HEK293 (cell line): ENCODE measurements at regions not wholly inside any gene's neighbourhood (a gene's known extent, or its start where the extent isn't known, plus 50 kb on each side); places are given as distances from the start of the nearest gene placed in this dataset.

Experiments used
- ZNF169 ChIP-seq: fragments of 450-650 bp; formaldehyde crosslinking; IDR thresholded peaks from 2 replicates; pipeline ENCODE4 v1.5.1; 2016; ENCODE audit warnings: missing biosample characterization, missing genetic modification characterization
- ZNF274 ChIP-seq, 2 experiments: fragments of 200-500 bp in 1 of 2; fragments of 450-650 bp in 1 of 2; sonication (Bioruptor generic) in 1 of 2; formaldehyde crosslinking in 1 of 2; IDR thresholded peaks; 2 replicates each; pipeline versions ENCODE4 v1.5.1 to v1.6.1; 2014 to 2016; ENCODE audit warnings: borderline replicate concordance in 1 of 2, inconsistent platforms in 1 of 2, low read length in 1 of 2, missing biosample characterization in 1 of 2, missing genetic modification characterization in 1 of 2
- ZNF394 ChIP-seq: fragments of 450-650 bp; formaldehyde crosslinking; IDR thresholded peaks from 2 replicates; pipeline ENCODE4 v1.5.1; 2016; ENCODE audit warnings: missing biosample characterization, missing genetic modification characterization, mild to moderate bottlenecking, moderate library complexity, borderline replicate concordance
- ZNF660 ChIP-seq: fragments of 450-650 bp; IDR thresholded peaks from 2 replicates; pipeline ENCODE4 v1.5.1; 2018; ENCODE audit warnings: missing biosample characterization, mild to moderate bottlenecking, missing genetic modification characterization
- TF ChIP-seq, protein P1 (sequence below): fragments of 450-650 bp; formaldehyde crosslinking; IDR thresholded peaks from 2 replicates; pipeline ENCODE4 v1.5.1; 2016; ENCODE audit warnings: missing biosample characterization, missing genetic modification characterization
- TF ChIP-seq, protein P2 (sequence below): fragments of 450-650 bp; formaldehyde crosslinking; IDR thresholded peaks from 2 replicates; pipeline ENCODE4 v1.5.1; 2016; ENCODE audit warnings: missing biosample characterization, missing genetic modification characterization

DNA sequence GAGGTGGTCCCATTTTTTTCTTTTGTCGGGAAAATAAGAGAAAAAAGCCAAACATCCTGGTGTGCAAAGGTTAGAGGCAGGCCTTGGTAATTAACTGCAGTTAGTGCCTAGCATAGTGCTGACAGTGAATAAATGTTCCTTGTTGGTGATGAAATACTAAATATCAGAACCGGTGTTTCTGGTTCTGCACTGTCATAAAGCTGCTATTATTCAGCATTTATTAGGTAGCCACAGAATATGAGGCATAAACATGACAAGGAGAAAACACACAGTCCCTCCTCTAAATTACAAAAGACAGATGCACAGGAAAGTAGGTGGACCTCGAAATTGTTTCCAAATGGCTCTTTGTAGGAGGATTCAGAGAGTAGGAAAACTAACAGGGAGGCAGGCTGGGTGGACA, 122.0 kb upstream of the ADGRL2 start:
- TF ChIP-seq, protein P1, sequence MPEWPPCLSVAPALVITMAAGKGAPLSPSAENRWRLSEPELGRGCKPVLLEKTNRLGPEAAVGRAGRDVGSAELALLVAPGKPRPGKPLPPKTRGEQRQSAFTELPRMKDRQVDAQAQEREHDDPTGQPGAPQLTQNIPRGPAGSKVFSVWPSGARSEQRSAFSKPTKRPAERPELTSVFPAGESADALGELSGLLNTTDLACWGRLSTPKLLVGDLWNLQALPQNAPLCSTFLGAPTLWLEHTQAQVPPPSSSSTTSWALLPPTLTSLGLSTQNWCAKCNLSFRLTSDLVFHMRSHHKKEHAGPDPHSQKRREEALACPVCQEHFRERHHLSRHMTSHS (tag by site-specific recombination) = no peak
- no peak for TF ChIP-seq ZNF394
- TF ChIP-seq ZNF274 (IDR thresholded peaks at IDR 0.05; ENCODE audit: low read length) = no peak
- TF ChIP-seq ZNF274 (tag by site-specific recombination; IDR thresholded peaks at IDR 0.05; ENCODE audit: borderline replicate concordance) = no peak
- TF ChIP-seq, protein P2, sequence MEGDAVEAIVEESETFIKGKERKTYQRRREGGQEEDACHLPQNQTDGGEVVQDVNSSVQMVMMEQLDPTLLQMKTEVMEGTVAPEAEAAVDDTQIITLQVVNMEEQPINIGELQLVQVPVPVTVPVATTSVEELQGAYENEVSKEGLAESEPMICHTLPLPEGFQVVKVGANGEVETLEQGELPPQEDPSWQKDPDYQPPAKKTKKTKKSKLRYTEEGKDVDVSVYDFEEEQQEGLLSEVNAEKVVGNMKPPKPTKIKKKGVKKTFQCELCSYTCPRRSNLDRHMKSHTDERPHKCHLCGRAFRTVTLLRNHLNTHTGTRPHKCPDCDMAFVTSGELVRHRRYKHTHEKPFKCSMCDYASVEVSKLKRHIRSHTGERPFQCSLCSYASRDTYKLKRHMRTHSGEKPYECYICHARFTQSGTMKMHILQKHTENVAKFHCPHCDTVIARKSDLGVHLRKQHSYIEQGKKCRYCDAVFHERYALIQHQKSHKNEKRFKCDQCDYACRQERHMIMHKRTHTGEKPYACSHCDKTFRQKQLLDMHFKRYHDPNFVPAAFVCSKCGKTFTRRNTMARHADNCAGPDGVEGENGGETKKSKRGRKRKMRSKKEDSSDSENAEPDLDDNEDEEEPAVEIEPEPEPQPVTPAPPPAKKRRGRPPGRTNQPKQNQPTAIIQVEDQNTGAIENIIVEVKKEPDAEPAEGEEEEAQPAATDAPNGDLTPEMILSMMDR (tag by site-specific recombination) = no peak
- TF ChIP-seq ZNF660 (tag by site-specific recombination) = no peak
- TF ChIP-seq ZNF169 (tag by site-specific recombination) = no peak
